ENCODE measurements at regions not wholly inside any gene's neighbourhood (a gene's known extent, or its start where the extent isn't known, plus 50 kb on each side); places are given as distances from the start of the nearest gene placed in this dataset.

GRCh38 chr15:47355759-47356158 is 361.5 kb upstream of the SEMA6D start:
- no peak overlapping the region for H3K4me3 ChIP-seq (ENCODE audit: low read depth, low read length)
- no peak for DNase-seq (ENCODE audit: low read depth)
- no peak for TF ChIP-seq CTCF (IDR thresholded peaks at IDR 0.05; ENCODE audit: insufficient read depth, low read depth, low read length, missing control alignments)

GRCh38 chr15:47356297-47356696 is 361.0 kb upstream of the SEMA6D start:
- TF ChIP-seq CTCF (IDR thresholded peaks at IDR 0.05; ENCODE audit: insufficient read depth, low read depth, low read length, missing control alignments), result no peak
- H3K4me3 ChIP-seq (ENCODE audit: low read depth, low read length), result no peak overlapping the region
- no peak for DNase-seq (ENCODE audit: low read depth)

GRCh38 chr15:47358876-47359275 is 358.4 kb upstream of the SEMA6D start:
- no peak for DNase-seq (ENCODE audit: low read depth)
- no peak for TF ChIP-seq CTCF (IDR thresholded peaks at IDR 0.05; ENCODE audit: insufficient read depth, low read depth, low read length, missing control alignments)
- no peak overlapping the region for H3K4me3 ChIP-seq (ENCODE audit: low read depth, low read length)

GRCh38 chr15:47360305-47360704 is 357.0 kb upstream of the SEMA6D start:
- no peak for TF ChIP-seq CTCF (IDR thresholded peaks at IDR 0.05; ENCODE audit: insufficient read depth, low read depth, low read length, missing control alignments)
- no peak overlapping the region for H3K4me3 ChIP-seq (ENCODE audit: low read depth, low read length)
- no peak for DNase-seq (ENCODE audit: low read depth)

GRCh38 chr15:47362118-47362905 is 355.0 kb upstream of the SEMA6D start:
- H3K4me3 ChIP-seq (ENCODE audit: low read depth, low read length), result no peak overlapping the region
- TF ChIP-seq CTCF (IDR thresholded peaks at IDR 0.05; ENCODE audit: insufficient read depth, low read depth, low read length, missing control alignments), result no peak
- no peak for DNase-seq (ENCODE audit: low read depth)

- no peak for TF ChIP-seq CTCF (IDR thresholded peaks at IDR 0.05; ENCODE audit: insufficient read depth, low read depth, low read length, missing control alignments)
- no peak overlapping the region for H3K4me3 ChIP-seq (ENCODE audit: low read depth, low read length)
- DNase-seq (ENCODE audit: low read depth), result no peak
Measured at GRCh38 chr15:47363653-47364052, 353.7 kb upstream of the SEMA6D start.
